ENCODE measurements at regions not wholly inside any gene's neighbourhood (a gene's known extent, or its start where the extent isn't known, plus 50 kb on each side); places are given as distances from the start of the nearest gene placed in this dataset.

- H3K9ac ChIP-seq (replicated peaks; ENCODE audit: extremely low read depth, insufficient read depth, low read length) = no peak overlapping the region
- dilution Hi-C loops (cut with MboI; ENCODE audit: extremely low pct_ligation_motif_present, low sequenced_read_pairs) = no loop called here
- no peak for DNase-seq (ENCODE audit: low read depth, low spot score)
- no peaks in the 10 kb centered on the region for H3K9me3 ChIP-seq (replicated peaks; ENCODE audit: control insufficient read depth, insufficient read depth, low read length)
- H4K20me1 ChIP-seq (replicated peaks; ENCODE audit: control insufficient read depth, extremely low read depth, insufficient read depth, low read length) = no peaks in the 10 kb centered on the region
- no peak for TF ChIP-seq FOS (IDR thresholded peaks at IDR 0.05; ENCODE audit: borderline replicate concordance, insufficient read depth, low read length)
- TF ChIP-seq POLR2A (IDR thresholded peaks at IDR 0.05; ENCODE audit: low read depth, low read length) = no peak
- TF ChIP-seq JUN (IDR thresholded peaks at IDR 0.05; ENCODE audit: borderline replicate concordance, insufficient read depth, insufficient read length, low read depth) = no peak
- TF ChIP-seq EZH2 (IDR thresholded peaks at IDR 0.05; ENCODE audit: borderline replicate concordance, low read depth, low read length, severe bottlenecking) = no peak
- no peak for TF ChIP-seq CTCF (IDR thresholded peaks at IDR 0.05; ENCODE audit: extremely low read depth in 1 of 2, insufficient read depth in 1 of 2, low read depth in 1 of 2, low read length in 2 of 2)
- TF ChIP-seq POLR2AphosphoS5 (IDR thresholded peaks at IDR 0.05; ENCODE audit: insufficient read depth, low read depth, low read length) = no peak
- TF ChIP-seq MYC (IDR thresholded peaks at IDR 0.05; ENCODE audit: low read depth, low read length) = no peak
- TF ChIP-seq MAX (IDR thresholded peaks at IDR 0.05; ENCODE audit: insufficient read depth, insufficient read length) = no peak
- no peak for TF ChIP-seq GATA2 (IDR thresholded peaks at IDR 0.05; ENCODE audit: insufficient read depth, insufficient read length, low read depth, low read length)
- no peaks in the 10 kb centered on the region for H3K27me3 ChIP-seq (ENCODE audit: control insufficient read depth in 2 of 2, insufficient read depth in 2 of 2, low read length in 2 of 2)
- FAIRE-seq = no peak
- POLR2A ChIA-PET = no interaction called here
- no peaks in the 10 kb centered on the region for H3K36me3 ChIP-seq (ENCODE audit: control insufficient read depth in 2 of 2, extremely low read depth in 1 of 2, insufficient read depth in 2 of 2, low read length in 2 of 2)
- no peak overlapping the region for H3K4me3 ChIP-seq (replicated peaks in 1 of 3; ENCODE audit: insufficient read depth in 1 of 3, low read depth in 1 of 3, low read length in 3 of 3)
- intact Hi-C loops (cut with micrococcal nuclease) = no loop called here
- H3K4me2 ChIP-seq (ENCODE audit: insufficient read depth, low read length) = no peak overlapping the region
- BruUV-seq (replicated peaks) = no TSS peak
- H3K79me2 ChIP-seq (ENCODE audit: control insufficient read depth, insufficient read depth, low read length) = no peaks in the 10 kb centered on the region
- CTCF ChIA-PET = no interaction called here
- H3K9me1 ChIP-seq (replicated peaks; ENCODE audit: control insufficient read depth, extremely low read depth, insufficient read depth, low read length) = no peaks in the 10 kb centered on the region
- H3K27ac ChIP-seq (ENCODE audit: insufficient read depth, low read depth, low read length) = no peak overlapping the region
- no peaks in the 10 kb centered on the region for H3K4me1 ChIP-seq (ENCODE audit: control insufficient read depth, extremely low read depth, insufficient read depth, low read length)
- no peak overlapping the region for H2AFZ ChIP-seq (ENCODE audit: low read depth, low read length)
These were observed 898.8 kb upstream of the NEGR1 start for GRCh38 chr1:73181190-73181540.

Data from endothelial cell of umbilical vein (primary cell).